ENCODE measurements at regions not wholly inside any gene's neighbourhood (a gene's known extent, or its start where the extent isn't known, plus 50 kb on each side); places are given as distances from the start of the nearest gene placed in this dataset.

DNA sequence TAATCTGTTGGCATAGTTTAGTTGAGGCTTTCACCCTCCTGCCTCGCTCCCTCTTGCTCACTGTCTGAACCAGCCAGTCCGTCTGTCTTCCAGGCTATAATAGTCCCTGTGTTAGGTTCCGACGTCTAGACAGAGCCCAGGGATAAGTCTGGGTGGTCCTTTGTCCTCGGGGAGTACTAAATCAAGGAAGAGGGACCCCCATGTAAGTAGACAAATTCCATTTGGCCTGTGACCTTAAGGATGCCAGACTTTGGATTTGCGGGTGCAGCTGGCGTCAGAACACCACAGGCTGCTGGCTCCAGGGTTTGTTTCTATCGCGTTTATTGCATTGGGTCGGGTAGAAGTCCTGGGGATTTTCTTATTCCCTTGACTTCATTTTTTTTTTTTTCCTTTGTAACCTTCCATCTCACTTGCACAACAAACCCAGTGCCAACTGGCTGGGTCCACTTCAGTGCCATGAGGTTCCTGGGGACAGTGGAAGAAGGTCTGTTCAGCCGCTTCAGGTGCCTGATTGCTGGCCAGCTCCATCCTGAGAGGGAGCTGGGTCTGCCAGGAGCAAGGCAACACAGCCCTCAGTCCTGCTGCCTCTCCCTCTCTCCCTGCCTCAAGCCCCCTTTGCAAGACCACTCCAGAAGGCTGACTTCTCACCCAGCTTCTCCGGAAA is 95.4 kb upstream of the KLHL25 start:
- DNase-seq (ENCODE audit: low read depth): no peak

DNA sequence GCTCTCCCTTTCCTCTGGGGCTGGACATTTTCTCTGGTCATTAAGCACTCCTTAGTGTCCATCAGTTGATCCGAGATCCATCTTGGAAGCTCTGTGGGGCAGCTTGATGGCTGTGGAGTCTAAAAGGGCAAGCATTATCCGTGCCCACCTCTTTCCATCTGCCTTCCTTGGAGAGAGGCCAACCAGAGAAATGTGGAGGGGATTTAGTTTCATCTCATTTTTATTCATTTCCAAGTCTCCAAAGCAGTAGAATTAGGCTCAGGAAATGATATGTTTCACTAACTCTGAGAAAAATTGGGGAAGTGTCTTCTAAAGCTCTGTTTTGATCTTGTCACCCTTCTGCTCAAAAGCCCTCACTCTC is 95.9 kb upstream of the KLHL25 start:
- DNase-seq (ENCODE audit: low read depth): no peak

DNA sequence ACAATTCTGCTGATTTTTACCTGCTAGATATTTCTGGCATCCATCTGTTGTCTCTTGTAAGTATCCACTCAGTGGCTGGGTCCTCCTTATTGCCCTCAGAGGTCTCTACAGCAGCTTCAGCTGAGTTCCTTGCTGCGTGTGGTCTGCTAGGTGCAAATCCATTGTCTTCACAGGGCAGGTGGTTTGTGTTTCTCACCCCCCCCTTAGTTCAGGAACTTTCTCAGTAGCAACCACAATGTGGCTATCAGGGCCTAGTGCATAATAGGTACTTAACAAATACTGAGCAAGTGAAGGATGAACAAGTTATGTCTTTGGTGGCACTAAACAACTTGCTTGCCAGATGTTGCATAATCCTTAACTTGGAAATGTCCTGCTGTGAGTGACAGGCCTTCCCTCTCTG is 96.7 kb upstream of the KLHL25 start:
- DNase-seq (ENCODE audit: low read depth): no peak

DNA sequence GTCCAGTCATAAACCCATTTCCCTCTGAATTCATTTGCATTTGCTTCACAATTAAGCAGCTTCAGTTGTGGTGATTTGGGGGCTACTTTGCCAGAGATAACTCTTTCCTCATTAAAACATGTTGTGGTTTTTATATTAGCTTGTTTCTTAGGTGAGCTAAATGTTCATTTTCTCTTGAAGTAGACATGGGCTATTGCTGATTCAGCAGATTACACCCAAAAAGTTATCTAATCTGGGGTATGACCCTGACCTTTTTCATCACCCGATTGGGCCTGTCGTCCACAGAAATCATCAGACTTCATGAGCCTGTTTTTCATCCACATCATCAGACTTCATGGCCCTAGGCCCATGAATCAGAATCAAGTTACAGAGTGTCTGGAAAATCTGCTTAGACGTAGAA is 97.5 kb upstream of the KLHL25 start:
- DNase-seq (ENCODE audit: low read depth): no peak

DNA sequence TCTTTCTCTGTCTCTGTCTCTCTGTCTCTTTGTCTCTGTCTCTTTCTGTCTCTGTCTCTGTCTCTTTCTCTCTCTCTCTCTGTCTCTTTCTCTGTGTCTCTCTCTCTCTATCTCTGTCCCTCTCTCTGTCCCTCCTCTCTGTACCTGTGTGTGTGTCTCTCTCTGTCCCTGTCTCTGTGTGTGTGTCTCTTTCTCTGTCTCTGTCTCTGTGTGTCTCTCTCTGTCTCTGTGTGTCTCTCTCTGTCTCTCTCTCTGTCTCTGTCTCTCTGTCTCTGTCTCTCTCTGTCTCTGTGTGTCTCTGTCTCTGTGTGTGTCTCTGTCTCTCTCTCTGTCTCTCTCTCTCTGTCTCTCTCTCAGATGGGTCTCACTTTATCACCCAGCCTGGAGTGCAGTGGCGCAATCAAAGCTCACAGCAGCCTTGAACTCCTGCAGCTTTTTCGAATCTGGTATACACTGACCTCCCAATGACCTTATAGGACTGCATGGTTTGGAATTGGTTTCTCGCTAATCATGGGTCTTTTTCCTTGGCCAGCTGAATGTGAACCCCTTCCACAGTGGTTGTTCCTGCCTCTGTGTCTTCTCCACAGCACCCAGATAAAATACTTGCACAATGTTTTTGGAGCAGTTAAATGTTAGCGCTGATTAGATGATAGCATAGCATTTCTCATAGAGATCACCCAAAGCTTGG is 102.6 kb upstream of the KLHL25 start:
- no peak for DNase-seq (ENCODE audit: low read depth)

DNA sequence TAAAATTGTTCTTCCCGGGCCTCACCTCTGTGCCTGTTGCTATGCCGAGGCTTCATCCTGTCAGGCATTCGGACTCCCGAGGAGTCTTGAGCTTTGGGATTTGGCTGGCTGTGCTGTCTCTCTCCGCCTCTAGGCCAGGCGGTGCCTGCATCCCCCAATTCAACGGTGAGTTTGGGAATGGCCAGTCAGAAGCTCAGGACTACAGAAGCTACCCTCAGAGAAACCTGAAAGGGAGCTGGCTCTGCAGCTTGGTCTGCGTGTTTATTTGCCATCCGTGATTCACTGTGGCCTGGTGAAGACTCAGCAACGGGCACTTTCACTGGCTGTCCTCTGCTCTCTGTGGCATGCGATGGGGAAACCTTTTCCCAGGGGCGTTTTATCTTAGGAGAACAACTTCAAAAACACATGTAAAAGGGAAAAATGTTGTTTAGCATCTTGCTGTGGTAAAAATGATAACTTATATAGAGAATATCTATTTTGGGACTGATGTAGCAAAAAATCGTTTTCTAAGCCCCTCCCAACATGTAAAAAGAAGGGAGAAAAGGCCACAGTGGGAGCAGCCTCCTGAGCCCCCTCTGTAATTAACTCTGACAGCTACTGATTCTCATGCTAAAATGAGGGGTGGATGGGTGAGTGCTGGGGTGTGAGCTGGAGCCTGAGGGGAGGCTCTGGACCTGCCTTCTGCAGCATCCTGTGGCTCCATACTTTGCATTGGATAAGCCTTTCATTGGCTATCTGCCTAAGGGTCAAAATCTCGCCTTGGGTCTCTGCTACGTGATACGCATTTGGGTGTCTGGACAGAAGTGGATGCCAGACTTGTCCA is 103.4 kb upstream of the KLHL25 start:
- peak; percentile 45 for DNase-seq (ENCODE audit: low read depth)

DNA sequence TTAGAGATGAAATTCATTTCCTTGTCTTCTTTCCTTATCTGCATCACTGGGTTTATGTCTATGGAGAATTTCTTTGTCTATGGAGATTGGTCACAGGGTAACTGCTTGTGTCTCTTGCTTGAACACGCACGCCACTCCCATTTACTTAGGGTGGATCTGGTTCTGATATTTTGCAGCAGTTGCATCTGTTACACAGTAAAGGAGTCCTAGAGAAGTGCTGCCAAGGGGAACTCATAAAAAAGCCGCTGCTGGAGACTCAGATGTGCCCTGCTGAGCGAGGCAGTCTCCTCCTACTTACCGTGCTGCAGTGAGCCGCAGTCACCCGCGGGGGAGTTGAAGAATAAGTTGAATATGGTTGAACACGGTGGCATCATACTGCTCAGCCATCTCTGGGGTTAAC is 105.2 kb upstream of the KLHL25 start:
- DNase-seq (ENCODE audit: low read depth): no peak

DNA sequence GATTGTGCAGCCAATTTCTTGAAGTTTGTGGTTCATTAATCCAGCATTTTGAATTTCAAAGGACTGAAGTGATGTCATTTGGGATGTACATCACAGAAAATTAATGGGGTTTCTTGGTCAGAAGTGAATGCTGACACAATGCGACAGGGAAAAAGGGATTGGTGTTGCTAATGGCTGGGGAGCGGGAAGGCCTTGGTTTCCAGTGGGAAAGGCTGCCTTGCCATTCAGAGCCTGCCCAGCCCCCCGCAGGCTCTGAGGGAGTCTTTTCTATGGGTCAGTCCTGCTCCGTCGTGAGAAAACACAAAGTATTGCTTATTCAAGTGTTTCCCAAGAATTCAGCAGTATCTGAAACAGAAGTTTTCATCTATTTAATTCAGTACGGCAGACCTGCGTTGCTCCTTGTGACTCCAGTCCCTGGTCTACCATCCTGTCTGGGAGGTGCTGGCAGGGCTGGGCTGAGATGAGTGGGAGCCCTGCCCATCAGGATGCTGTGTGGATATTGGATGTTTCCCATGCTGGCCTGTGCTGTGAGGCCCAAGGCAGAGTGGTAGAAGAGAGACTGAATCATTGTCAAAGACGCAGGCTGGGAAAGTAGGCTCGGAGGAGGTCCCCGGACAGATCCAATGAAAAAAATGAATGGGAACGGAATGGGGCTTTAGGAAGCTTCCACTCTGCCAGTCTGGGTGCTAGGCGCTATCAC is 111.2 kb upstream of the KLHL25 start:
- DNase-seq (ENCODE audit: low read depth): no peak

DNA sequence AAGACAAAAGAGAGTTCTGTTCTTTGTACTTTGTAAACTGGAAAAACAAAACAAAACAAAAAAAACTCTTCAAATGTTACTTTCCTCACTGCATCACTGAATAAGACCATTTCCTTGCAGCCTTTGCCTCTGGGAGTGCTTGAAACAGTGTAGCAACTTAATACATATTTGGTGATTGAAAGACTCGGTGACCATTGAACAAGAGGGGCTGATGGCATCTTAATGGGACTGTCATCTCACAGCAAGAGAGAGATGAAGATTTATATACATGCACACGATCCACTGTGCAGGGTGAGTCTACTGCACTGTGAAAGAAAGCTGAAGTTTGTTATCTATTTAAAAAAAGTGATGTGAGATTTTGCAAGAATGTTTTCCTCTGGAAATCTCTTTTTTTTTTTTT is 111.9 kb upstream of the KLHL25 start:
- no peak for DNase-seq (ENCODE audit: low read depth)

DNA sequence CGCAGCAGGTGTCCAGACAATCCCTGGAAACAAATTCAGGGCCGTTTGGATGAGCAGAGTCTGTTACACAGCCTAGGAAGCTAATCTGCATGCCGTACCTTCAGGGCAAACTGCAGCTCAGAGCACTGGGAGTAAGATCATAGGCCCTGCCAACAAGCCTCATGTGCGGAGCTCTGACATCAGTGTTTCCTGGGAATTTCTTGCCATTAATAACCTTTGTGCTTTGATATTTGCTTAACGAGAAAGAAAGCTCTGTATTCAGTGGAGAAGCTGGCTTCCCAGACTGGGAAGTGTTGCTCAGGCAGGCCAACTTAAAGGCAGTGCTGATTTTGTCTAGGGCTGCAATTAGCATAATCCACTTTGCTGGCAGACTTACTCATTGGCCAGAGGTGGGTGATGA is 116.1 kb upstream of the KLHL25 start:
- DNase-seq (ENCODE audit: low read depth): no peak

DNA sequence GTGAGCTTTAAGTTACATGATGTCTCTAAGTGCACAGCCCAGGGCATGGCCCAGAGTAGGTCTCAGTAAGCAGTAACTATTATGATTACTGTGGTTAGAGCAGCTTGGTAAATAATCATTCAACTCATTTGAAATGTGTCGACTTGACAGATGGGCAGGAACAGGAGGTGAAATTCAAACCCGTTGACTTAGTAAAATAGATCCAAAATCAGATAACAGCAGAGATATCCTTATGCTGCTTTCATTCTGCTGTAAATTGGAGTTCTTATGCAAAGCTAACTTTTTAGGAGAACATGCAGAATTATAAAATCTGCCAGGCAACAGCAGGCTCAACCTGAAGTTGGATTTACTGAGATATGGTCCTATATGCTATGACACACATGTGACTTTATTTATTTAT is 118.7 kb upstream of the KLHL25 start:
- no peak for DNase-seq (ENCODE audit: low read depth)

DNA sequence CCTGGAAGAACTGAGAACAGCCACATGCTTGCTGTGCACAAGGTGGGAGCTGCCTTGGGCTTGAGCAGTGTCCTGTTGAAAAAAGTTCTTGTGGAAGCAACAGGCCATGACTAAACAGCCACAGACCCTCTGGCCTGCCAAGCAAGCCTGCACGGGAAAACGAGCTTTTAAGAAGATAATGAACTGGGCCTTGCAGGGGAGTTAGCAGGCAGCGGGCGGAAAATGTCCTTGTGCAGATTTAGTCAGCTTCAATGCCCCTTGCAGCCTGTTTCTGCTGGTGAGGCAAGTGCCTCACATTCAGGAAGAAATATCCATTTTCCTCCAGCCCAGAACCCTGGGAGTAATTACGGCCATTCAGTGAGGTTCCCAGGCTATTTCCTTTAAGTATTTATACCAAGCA is 126.2 kb upstream of the KLHL25 start:
- DNase-seq (ENCODE audit: low read depth): no peak

DNA sequence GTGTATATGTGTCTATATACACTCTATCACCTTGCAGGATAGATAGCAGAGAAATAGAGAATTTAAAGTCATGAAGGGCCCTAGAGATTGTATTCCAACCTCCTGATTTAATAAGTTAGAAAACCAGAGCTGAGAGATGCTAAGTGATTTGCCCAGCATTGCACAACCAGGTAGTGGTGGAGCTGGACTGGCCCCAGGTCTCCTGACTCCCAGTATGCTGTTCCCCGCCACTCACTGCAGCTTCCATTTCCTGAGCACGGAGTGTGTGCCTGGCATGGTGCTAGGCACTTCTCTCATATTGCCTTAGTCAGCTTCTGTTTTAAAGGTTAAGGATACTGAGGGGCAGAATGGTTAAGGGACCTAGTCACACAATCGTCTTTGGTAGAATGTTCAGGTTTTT is 129.4 kb upstream of the KLHL25 start:
- DNase-seq (ENCODE audit: low read depth): no peak

DNA sequence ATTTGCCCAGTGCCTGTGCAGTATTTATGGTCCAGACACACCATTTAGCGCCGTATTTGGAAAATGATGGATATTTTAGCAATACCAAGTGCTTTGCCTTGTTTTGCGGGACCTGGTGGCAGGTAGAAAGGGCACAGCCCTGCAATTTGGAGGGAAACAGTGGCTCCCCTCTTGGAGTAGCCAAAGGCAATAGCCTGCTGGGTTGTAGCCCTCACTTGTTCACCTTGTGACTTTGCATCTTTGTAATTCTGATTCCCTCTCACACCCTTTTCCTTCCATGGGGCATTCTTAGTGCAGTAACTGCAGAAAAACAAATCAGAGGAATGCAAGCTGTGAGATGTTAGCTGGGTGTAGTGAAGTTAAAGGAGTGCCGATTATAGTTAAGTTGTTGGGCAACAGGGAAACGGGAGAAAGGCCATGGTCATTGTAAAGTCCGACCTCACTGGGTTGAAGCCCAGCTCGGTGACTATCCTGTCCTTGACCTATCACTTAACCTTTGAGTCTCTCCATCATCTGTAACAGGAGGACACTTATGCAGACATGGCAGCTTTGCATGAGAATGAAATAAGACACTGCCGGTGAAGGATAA is 131.0 kb upstream of the KLHL25 start:
- no peak for DNase-seq (ENCODE audit: low read depth)

DNA sequence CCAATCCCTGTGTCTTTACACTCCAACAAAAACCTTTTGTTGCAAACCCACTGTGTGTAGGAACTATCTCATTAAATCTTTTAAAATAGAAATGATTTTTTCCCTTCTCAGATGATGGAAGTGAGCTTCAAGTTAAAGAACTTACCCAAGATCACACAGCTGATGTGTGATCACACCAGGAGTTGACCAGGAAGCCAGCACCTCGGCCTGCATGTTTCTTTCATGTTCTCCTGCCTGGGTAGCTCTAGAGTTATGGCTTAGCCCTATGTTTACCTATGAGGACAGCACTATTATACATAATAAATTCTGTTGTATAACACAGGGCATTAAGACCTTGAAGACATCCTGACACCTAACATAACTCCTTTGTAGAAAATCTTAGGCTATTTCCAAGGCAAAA is 132.1 kb upstream of the KLHL25 start:
- no peak for DNase-seq (ENCODE audit: low read depth)

DNA sequence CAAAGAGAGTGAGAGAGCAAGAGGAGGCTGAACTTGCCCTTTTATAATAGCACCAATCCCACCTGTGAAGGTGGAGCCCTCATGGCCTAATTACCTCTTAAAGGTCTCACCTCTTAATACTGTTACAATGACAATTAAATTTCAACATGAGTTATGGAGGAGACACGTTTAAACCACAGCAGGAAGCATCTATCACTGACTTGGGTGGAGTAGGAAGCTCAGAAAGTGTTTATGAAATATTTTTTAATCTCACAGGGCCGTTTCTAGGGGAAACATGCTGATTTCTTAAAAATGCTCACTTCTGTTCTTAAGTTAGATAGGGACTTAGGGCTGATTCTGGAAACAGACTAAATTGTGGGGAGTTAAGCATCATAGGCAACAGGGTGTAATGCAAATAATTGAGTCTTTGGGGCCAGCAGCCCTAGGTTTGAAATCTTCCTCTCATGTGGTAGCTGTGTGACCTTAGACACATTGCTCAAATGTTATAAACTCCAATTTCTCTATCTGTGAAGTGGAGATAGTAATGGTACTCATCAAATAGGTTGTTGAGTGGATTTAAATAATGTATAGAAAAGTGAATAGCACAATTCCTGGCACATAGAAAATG is 133.3 kb upstream of the KLHL25 start:
- no peak for DNase-seq (ENCODE audit: low read depth)

DNA sequence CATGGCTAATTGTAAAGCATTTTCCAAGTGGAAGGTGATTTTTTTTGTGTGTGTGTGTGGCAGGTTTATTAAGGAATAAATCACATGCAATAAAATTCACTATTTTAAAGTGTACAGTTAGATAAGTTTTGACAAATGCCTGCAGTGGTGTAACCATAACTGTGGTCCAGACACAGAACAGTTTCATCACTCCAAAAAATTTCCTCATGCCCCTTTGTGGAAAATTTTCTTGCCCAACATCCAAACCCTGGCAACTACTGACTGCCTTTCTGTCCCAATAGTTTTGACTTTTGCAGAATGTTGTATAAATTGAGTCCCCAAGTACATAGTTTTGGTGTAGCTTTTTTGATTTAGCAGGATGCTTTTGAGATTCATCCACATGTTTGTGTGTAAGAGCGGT is 135.1 kb upstream of the KLHL25 start:
- no peak for DNase-seq (ENCODE audit: low read depth)

DNA sequence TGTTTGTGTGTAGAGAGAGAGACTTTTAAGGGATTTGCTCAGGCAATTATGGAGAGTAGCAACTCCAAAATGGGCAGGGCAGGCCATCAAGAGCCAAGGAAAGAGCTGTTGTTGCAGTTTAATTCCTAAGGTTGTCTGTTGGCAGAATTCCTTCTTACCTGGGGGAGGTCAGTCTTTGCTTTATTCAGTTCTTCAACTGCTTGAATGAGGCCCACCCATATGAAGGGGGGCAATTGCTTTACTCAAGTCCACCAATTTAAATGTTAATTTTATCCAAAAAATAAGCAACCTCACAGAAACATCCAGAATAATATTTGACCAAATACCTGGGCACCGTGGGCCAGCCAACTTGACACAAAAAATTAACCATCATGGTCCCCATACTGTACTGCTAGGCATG is 137.7 kb upstream of the KLHL25 start:
- DNase-seq (ENCODE audit: low read depth): no peak

DNA sequence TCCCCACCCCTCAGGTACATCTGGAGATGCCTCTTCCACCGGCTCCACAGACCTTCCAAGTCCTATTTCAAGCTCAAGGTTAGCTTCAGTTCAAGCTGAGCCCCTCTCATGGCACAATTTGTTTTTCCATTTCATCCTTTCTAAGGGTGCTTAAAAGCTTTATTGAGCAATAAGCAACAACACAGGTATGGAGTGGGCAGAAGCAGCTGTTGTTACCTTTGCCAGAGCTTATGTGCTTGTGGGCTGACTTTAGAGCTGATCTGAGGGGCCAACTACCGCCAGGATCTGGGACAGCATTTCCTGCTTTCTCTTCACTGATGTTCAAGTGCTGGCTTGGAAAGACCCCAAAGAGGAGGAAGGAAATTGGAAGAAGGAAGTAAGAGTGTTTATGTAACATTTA is 140.0 kb upstream of the KLHL25 start:
- DNase-seq (ENCODE audit: low read depth): no peak

DNA sequence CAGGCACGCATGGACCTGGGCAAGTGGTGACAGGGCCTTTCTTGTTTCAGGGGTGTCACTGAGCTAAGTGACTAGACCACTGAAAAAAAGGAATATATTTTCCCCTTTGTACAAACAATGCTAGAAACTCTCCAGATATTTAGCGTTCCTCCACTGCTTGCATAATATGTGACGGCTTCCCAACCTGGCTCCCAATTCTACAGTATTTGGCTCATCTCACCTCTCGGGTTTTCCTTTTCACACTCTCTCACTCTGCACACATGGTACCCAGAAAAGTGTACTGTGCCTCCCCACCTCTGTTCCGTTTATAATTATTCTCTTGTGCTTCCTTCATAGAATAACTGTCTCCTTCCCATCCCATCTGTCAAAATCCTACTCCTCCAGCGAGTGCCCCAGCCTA is 140.5 kb upstream of the KLHL25 start:
- no peak for DNase-seq (ENCODE audit: low read depth)

DNA sequence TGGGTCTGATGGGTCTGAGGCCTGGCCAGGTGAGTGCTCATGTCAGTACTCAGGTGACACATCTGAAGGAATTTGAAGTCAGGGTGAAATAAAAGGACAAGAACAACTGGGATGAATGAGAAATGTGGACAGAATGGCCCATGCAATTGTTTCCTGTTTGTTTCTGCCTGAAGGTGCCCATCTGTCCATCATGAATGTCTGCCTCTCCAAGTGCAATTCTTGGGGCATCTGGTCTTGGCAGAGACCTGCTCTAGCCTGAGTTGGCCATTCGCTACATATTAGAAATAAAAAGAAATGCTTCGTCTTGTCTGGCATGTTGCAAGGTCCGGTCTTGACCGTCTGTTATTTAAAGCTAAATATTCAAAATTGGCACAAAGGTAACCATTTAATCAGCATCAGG is 142.0 kb upstream of the AGBL1 start:
- DNase-seq (ENCODE audit: low read depth): no peak
